ENCODE measurements at regions not wholly inside any gene's neighbourhood (a gene's known extent, or its start where the extent isn't known, plus 50 kb on each side); places are given as distances from the start of the nearest gene placed in this dataset.

- peak; percentile 34 for DNase-seq (ENCODE audit: low read depth)
These were observed 199.7 kb downstream of the KATNAL1 start for GRCh38 chr13:30107521-30108136.

GRCh38 chr13:30107121-30107520 lies 200.2 kb downstream of the KATNAL1 start:
- DNase-seq (ENCODE audit: low read depth) = no peak

- DNase-seq (ENCODE audit: low read depth) = no peak
These were observed 202.0 kb downstream of the KATNAL1 start for GRCh38 chr13:30105381-30105780.

DNA sequence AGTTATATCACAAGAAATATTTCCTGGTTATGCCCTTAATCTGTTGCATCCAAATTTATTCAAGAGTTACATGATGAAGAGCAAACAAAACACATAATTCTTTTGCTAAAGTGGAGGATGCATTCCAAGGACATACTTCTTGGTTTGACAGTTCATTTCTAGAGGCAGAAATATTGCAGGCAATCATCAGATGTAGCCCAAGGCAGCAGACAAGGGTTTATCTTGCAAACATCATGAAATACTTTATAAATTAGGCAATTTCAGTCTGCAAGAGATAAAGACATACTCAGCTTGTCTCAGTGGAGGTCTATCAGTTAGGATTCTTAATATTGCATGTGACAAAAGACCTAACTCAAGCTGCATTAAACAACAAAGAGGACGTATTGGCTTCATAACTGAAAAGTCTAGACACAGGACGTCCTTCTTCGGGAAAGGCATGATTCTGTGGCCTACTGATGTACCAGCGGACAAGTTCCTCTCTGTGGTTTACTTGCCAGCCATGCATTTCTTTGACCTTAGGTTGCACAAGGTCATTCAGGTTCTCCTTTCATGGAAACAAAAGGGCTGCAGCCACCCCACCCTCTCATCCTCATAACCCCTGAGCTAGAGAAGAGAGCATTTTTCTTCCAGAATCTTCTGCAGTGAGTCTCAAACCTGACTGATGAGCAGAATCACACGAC lies 204.1 kb downstream of the KATNAL1 start:
- DNase-seq (ENCODE audit: low read depth) = no peak

DNA sequence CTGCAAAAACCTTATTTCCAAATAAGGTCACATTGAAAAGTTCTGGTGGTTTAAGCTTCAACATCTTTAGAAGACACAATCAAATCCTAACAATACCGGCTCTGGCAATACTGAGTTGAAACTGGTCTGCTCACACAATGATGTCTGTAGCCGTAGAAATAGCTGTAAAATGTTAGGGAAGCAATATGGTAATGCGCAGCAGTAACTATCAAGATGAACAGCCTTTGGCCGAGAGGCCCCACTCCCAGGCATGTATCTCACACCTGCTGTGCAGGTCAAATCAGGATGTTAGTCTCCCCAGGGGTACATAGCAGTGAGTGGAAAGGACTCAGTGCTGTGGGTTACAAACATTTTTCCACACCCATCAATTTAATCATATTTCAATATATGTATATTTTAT lies 207.1 kb downstream of the KATNAL1 start:
- no peak for DNase-seq (ENCODE audit: low read depth)

DNA sequence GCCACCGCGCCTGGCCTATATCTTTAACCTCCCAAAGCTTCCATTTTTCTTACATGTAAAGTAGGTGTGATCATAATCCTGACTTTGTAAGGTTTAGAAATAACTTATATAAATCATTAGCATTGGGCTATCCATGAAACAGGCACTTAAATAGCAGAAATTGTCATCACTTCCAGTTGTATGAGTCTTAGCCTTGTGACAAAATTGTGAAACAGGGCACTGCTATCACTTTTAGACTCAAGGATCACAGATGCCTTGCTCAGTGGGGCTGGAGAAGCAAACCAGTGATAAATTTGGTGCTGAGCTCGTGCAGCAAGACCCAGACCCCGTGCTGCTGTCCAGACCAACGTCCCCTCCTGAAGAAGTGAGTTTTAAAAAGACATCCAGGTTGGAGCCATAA lies 209.7 kb downstream of the KATNAL1 start:
- DNase-seq (ENCODE audit: low read depth) = no peak

GRCh38 chr13:30097089-30097488 lies 210.3 kb downstream of the KATNAL1 start:
- DNase-seq (ENCODE audit: low read depth) = no peak

DNA sequence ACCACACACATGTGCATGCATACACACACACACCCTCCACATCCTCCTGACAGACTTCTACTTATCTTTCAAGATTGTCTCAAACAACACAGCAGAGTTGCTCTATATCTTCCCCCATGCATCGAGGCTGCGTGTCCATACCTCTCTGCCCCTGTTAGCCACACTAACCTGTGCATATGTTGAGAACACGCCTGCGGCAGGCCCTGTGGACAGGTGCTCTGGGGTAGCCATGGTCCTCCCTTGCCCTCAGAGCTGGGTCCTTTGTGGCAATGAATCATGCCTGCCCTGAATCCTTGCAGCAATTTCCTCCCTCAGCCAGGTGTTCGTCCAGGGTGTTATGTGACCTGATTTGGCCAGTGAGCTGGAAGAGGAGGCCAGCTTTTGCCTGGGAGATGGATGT lies 213.3 kb downstream of the KATNAL1 start:
- no peak for DNase-seq (ENCODE audit: low read depth)

GRCh38 chr13:30093236-30093635 lies 214.1 kb downstream of the KATNAL1 start:
- no peak for DNase-seq (ENCODE audit: low read depth)

DNA sequence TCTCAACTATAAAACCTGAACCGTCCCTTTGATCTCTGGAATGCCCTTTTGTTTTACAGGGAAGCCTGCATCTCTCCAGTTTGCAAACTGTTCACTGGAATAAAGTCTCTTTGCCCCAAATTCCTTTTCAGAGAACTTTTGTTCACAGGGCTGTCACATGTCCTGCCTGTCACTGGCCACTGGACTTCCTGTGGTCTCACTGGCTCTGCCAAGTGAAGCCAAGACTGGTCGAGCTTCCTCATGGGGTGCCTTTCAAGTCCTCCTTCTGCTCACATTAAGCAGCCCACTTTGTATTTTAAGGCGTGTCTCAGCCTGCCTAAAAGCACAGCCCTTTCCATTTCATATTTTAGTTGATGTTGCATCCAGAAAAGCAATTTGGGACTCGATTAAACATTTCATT lies 215.7 kb downstream of the KATNAL1 start:
- no peak for DNase-seq (ENCODE audit: low read depth)

DNA sequence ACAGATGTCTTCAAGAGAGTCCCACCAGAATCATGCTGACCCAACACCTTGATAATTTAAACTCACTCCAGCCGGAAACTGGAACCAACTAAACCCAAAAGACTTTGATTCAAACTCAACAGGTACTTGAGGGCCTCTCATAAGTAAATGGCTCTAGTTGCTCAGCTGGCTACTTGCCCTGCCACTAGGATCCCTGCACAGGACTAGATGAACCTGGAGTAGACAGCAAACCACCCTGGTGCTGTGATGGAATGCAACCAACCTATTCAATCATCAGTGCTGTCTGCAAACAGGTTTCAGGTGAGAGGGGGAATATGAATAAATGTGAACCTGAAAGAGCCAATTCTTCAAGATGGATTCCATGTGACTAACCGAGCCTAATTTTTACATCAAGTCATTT lies 216.3 kb downstream of the KATNAL1 start:
- no peak for DNase-seq (ENCODE audit: low read depth)

- DNase-seq (ENCODE audit: low read depth) = no peak
These were observed 219.0 kb downstream of the KATNAL1 start for GRCh38 chr13:30088312-30088855.

DNA sequence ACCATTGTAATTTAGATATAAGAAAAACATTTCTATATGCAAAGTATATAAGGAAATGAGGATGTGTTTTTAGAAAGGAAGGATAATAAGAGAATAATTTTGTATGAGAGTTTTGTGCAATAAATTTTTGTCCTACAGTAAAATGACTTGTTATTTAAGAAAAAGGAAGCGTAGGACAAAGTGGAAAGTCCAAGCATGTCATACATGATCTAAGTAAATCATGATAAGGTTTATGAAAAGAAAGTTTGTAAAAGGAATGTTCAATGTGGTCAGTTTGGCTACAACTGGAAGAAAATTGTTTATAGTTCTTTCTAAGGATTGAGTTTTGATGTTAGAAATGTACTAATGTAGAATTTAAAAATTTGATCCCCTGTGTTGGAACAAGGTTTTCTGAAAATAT lies 222.3 kb downstream of the KATNAL1 start:
- DNase-seq (ENCODE audit: low read depth) = no peak

DNA sequence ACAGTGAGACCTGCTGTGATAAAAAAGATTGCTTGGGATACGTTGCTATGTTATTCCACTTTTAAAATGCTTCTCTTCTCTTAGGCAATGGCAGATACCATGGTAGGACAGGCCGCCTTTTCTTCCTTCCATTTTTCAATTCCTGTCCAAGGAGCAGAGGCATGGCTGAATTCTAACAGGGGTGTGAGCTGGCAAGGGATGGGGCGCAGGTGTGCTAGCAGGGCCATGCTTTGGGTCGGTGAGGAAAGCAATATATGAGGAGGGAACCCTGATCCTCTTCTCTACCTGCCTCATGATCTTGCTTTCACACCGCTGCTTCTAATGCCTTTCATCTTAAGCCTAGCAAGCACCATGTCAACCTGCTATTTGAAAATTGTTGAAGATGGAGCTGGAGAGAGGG lies 225.0 kb downstream of the KATNAL1 start:
- no peak for DNase-seq (ENCODE audit: low read depth)

GRCh38 chr13:30081331-30081730 lies 226.0 kb downstream of the KATNAL1 start:
- DNase-seq (ENCODE audit: low read depth) = no peak

- DNase-seq (ENCODE audit: low read depth) = no peak
These were observed 227.8 kb downstream of the KATNAL1 start for GRCh38 chr13:30079501-30079900.

- no peak for DNase-seq (ENCODE audit: low read depth)
These were observed 227.6 kb upstream of the UBL3 start for GRCh38 chr13:30078059-30078458.

DNA sequence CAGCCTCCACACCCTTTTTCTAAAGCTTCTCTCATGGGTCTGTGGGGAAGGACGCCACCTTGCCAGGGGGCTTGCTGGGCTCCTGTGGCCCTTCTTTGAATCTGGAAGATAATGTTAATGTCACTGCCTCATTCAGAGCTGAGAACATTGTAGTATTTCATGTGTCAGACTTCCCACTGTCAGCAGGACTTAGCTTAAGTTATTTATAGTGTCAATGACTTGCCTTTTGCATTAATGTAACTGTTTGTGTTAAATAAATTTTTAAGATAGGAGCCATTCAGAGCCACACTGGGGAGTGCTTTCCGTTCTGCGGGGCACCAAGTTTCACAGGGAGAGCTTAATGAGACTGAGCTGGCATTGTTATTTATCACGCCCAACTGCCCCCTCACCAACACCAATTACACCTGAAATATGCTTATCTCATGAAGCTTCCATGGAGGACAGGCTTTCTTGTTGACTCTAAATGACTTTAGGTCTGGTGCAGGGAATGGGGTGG lies 226.9 kb upstream of the UBL3 start:
- DNase-seq (ENCODE audit: low read depth) = no peak

GRCh38 chr13:30074955-30075614 lies 224.7 kb upstream of the UBL3 start:
- DNase-seq (ENCODE audit: low read depth) = no peak

- DNase-seq (ENCODE audit: low read depth) = no peak
These were observed 224.0 kb upstream of the UBL3 start for GRCh38 chr13:30074431-30074830.

DNA sequence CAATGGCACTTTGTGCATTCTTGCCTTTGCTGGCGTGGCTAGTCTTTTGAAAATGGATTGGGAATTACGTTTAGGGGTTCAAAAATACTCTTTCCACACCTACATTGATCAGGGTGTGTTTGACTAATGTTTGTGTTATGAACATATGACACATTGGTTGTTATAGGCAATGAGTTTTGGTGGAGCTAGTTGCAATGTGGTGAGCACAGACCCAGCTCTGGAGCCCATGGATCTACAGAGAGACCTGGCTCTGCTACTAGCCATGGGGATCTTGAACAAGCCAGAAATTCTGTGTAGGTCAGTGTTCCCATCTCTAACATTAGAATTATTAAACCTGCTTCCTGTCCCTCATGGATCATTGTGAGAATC lies 222.4 kb upstream of the UBL3 start:
- DNase-seq (ENCODE audit: low read depth) = no peak

DNA sequence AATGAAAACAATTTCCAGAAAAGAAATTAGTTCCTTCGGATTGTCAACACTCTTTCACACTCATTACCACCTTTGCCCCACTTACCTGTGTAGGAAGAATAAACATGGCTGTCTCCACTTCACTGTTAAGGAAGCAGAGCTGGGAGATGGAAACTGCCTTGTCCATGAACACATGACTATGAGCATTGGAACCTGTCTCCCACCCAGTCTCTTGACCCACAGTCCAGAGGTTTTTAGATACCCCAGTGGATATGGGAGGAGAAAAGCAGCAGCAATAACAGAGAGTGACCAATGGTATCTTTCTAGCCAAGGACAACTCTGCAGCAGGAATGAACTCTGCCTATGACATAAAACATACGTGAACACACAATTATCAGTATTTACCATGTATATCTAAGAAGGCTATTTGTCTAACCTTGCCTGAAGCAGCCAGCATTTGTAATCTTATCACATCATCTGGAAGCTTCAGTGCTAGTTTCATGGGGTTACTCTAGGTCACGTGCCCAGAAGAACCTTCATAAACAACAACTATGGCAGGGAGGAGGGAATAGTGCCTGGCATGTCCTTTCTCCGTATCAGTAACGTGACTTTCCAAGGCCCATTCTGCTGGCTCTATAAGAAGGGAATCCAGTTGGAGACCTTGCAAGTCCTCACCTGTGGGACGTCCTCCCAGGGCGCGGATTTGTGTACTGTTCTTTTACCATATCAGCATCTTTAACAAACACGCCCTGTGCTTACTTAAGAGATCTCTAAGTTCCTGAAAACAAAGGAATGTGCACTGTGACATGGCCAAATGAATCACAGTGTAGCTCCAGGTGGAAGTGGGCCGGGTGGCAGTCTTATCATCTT lies 221.8 kb upstream of the UBL3 start:
- DNase-seq (ENCODE audit: low read depth) = no peak
